ENCODE measurements at regions not wholly inside any gene's neighbourhood (a gene's known extent, or its start where the extent isn't known, plus 50 kb on each side); places are given as distances from the start of the nearest gene placed in this dataset.

GRCh38 chr21:15430023-15430422, 299.8 kb upstream of the USP25 start:
- 50% methylated on average over 2 of the region's 2 CpGs for WGBS (ENCODE audit: insufficient coverage, insufficient replicate concordance, low lambda C conversion rate, missing lambda C conversion rate)
- no peak overlapping the region for H3K4me2 ChIP-seq (ENCODE audit: control insufficient read depth, insufficient read depth)
- TF ChIP-seq, protein P1, sequence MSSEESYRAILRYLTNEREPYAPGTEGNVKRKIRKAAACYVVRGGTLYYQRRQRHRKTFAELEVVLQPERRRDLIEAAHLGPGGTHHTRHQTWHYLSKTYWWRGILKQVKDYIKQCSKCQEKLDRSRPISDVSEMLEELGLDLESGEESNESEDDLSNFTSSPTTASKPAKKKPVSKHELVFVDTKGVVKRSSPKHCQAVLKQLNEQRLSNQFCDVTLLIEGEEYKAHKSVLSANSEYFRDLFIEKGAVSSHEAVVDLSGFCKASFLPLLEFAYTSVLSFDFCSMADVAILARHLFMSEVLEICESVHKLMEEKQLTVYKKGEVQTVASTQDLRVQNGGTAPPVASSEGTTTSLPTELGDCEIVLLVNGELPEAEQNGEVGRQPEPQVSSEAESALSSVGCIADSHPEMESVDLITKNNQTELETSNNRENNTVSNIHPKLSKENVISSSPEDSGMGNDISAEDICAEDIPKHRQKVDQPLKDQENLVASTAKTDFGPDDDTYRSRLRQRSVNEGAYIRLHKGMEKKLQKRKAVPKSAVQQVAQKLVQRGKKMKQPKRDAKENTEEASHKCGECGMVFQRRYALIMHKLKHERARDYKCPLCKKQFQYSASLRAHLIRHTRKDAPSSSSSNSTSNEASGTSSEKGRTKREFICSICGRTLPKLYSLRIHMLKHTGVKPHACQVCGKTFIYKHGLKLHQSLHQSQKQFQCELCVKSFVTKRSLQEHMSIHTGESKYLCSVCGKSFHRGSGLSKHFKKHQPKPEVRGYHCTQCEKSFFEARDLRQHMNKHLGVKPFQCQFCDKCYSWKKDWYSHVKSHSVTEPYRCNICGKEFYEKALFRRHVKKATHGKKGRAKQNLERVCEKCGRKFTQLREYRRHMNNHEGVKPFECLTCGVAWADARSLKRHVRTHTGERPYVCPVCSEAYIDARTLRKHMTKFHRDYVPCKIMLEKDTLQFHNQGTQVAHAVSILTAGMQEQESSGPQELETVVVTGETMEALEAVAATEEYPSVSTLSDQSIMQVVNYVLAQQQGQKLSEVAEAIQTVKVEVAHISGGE (CRISPR knock-in tag; IDR thresholded peaks at IDR 0.05), result no peak
- TF ChIP-seq ASH2L (IDR thresholded peaks at IDR 0.05; ENCODE audit: borderline replicate concordance, low read depth) (no peak), POLR2AphosphoS2 (IDR thresholded peaks at IDR 0.05; ENCODE audit: low read depth, low read length) (no peak), EED (IDR thresholded peaks at IDR 0.05; ENCODE audit: low read depth) (no peak)
- TF ChIP-seq, protein P2, sequence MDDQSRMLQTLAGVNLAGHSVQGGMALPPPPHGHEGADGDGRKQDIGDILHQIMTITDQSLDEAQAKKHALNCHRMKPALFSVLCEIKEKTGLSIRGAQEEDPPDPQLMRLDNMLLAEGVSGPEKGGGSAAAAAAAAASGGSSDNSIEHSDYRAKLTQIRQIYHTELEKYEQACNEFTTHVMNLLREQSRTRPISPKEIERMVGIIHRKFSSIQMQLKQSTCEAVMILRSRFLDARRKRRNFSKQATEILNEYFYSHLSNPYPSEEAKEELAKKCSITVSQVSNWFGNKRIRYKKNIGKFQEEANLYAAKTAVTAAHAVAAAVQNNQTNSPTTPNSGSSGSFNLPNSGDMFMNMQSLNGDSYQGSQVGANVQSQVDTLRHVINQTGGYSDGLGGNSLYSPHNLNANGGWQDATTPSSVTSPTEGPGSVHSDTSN (IDR thresholded peaks at IDR 0.05; ENCODE audit: insufficient replicate concordance, low read depth, low read length), result no peak
- no peak overlapping the region for H3K9ac ChIP-seq (ENCODE audit: control insufficient read depth, insufficient read depth, low read length)
- no peaks in the 10 kb centered on the region for H3K9me3 ChIP-seq (replicated peaks; ENCODE audit: control insufficient read depth, insufficient read depth, low read length)
- no peaks in the 10 kb centered on the region for H3K4me1 ChIP-seq (ENCODE audit: control insufficient read depth, insufficient read depth, low read length)
- no peaks in the 10 kb centered on the region for H3K27me3 ChIP-seq (replicated peaks in 1 of 2; ENCODE audit: control insufficient read depth in 2 of 2, insufficient read depth in 2 of 2, low read length in 1 of 2)
- in situ Hi-C loops (cut with MboI), result no loop called here
- CTCF ChIA-PET, result interaction anchor here (1.1 kb wide), 1 partner anchor 9 kb away, joined by 3 read pairs; no protein-coding TSS in a partner anchor
- no peak overlapping the region for H3K4me3 ChIP-seq
- POLR2A ChIA-PET, result no interaction called here
- ATAC-seq (no peak), FAIRE-seq (no peak), DNase-seq (ENCODE audit: low read depth, low spot score) (no peak)
- H4K20me1 ChIP-seq (ENCODE audit: control insufficient read depth, insufficient read depth), result no peaks in the 10 kb centered on the region
- RAD21 ChIA-PET (ENCODE audit: unreplicated experiment), result no interaction called here
- no TSS peak for BruUV-seq (replicated peaks)
- SMC1A ChIA-PET (ENCODE audit: uncharacterized antibody, unreplicated experiment), result no interaction called here
- intact Hi-C loops (cut with micrococcal nuclease; ENCODE audit: unreplicated experiment), result loop anchor here (10.0 kb wide), 1 partner anchor 365 kb away; the partner anchor contains the start of gene NRIP1
- no peaks in the 10 kb centered on the region for H3K36me3 ChIP-seq (ENCODE audit: control insufficient read depth in 2 of 2, insufficient read depth in 2 of 2, low read length in 1 of 2)
- no peak overlapping the region for H2AFZ ChIP-seq (ENCODE audit: control insufficient read depth, low read depth, low read length)
- no peak overlapping the region for H3K27ac ChIP-seq (ENCODE audit: control insufficient read depth, insufficient read depth)
- no peaks in the 10 kb centered on the region for H3K79me2 ChIP-seq (ENCODE audit: control insufficient read depth, insufficient read depth, low read length)
